Naive B cell (primary cell): ENCODE measurements at regions not wholly inside any gene's neighbourhood (a gene's known extent, or its start where the extent isn't known, plus 50 kb on each side); places are given as distances from the start of the nearest gene placed in this dataset.

ENCODE experiments used
- ATAC-seq, 2 donors: fragments of 150-1000 bp; cut with Tn5 transposase; 2 replicates each; pipeline ENCODE4 v1.10.0; 2021; ENCODE audit warnings: low read depth in 2 of 2, mild to moderate bottlenecking in 2 of 2, moderate library complexity in 2 of 2
- DNase-seq: peaks from one replicate; pipeline ENCODE4 v3.0.0; 2022
- H3K27ac Mint-ChIP-seq, 6 donors: one replicate each; pipeline ENCODE4 v1.8.0; 2020 to 2022; ENCODE audit warnings: mild to moderate bottlenecking in 6 of 6, mixed read lengths in 6 of 6, moderate library complexity in 5 of 6, inconsistent platforms in 2 of 6
- H3K27me3 Mint-ChIP-seq, 3 donors: one replicate each; pipeline ENCODE4 v1.8.0; 2021 to 2022; ENCODE audit warnings: mixed read lengths in 3 of 3, mild to moderate bottlenecking in 1 of 3
- H3K36me3 Mint-ChIP-seq, 2 donors: one replicate each; pipeline ENCODE4 v1.8.0; 2020 to 2022; ENCODE audit warnings: mixed read lengths in 2 of 2, inconsistent platforms in 1 of 2, mild to moderate bottlenecking in 1 of 2
- H3K4me1 Mint-ChIP-seq, 3 donors: one replicate each; pipeline ENCODE4 v1.8.0; 2020 to 2022; ENCODE audit warnings: mixed read lengths in 3 of 3, inconsistent platforms in 1 of 3, mild to moderate bottlenecking in 1 of 3, moderate library complexity in 1 of 3
- H3K4me3 Mint-ChIP-seq, 8 donors: one replicate each; pipeline ENCODE4 v1.8.0; 2020 to 2022; ENCODE audit warnings: mild to moderate bottlenecking in 8 of 8, mixed read lengths in 8 of 8, moderate library complexity in 8 of 8, inconsistent platforms in 2 of 8
- H3K9me3 Mint-ChIP-seq, 7 donors: one replicate each; pipeline ENCODE4 v1.8.0; 2020 to 2022; ENCODE audit warnings: mixed read lengths in 7 of 7, mild to moderate bottlenecking in 5 of 7, inconsistent platforms in 2 of 7, moderate library complexity in 1 of 7

- Mint-ChIP-seq H3K9me3 (peaks cover 0 to 10% (median 3%) of the 10 kb centered on the region in 7 donors), H3K36me3 (peaks cover 0 to 4% of the 10 kb centered on the region in 2 donors), H3K27ac (no peak overlapping the region), H3K27me3 (peaks cover 5 to 40% (median 23%) of the 10 kb centered on the region in 3 donors), H3K4me3 (no peak overlapping the region), H3K4me1 (no peaks in the 10 kb centered on the region)
- DNase-seq = no peak
- ATAC-seq = no peak
Observed at GRCh38 chr20:58566981-58567380, 51.8 kb upstream of the APCDD1L start.

GRCh38 chr20:58565461-58566175 is 50.4 kb upstream of the APCDD1L start:
- Mint-ChIP-seq H3K4me3 (no peak overlapping the region), H3K27me3 (peaks cover 5 to 47% (median 23%) of the 10 kb centered on the region in 3 donors), H3K9me3 (peaks cover 0 to 13% (median 3%) of the 10 kb centered on the region in 7 donors), H3K36me3 (peaks cover 0 to 4% of the 10 kb centered on the region in 2 donors), H3K27ac (no peak overlapping the region), H3K4me1 (no peaks in the 10 kb centered on the region)
- DNase-seq = no peak
- ATAC-seq = no peak
